Muscle of back (tissue), 3 donors: ENCODE measurements at regions not wholly inside any gene's neighbourhood (a gene's known extent, or its start where the extent isn't known, plus 50 kb on each side); places are given as distances from the start of the nearest gene placed in this dataset.
A peak's percentile ranks its signal among the peaks of the same experiment; 100 is the strongest.
"Not testable (repeated sequence)": the region's sequence is repeated elsewhere in the genome, so short reads cannot be mapped to it uniquely, and the experiment has no call there.

Experiments
- DNase-seq, 3 donors: peaks; one replicate each; pipeline versions ENCODE4 v3.0.0 to v3.0.0-alpha.2; 2013

- no peak for DNase-seq
Measured at GRCh38 chr4:31741326-31741725, 1021.2 kb downstream of the PCDH7 start.

GRCh38 chr4:31748382-31748781, 1028.2 kb downstream of the PCDH7 start:
- DNase-seq: no peak

GRCh38 chr4:31750581-31750980, 1030.4 kb downstream of the PCDH7 start:
- DNase-seq: not testable (repeated sequence)

- no peak for DNase-seq
Measured at GRCh38 chr4:31755751-31756150, 1035.6 kb downstream of the PCDH7 start.

- no peak for DNase-seq
Measured at GRCh38 chr4:31768756-31769155, 1048.6 kb downstream of the PCDH7 start.

GRCh38 chr4:31783311-31783710, 1063.1 kb downstream of the PCDH7 start:
- DNase-seq: no peak

- no peak for DNase-seq
Measured at GRCh38 chr4:31784558-31784957, 1064.4 kb downstream of the PCDH7 start.

- DNase-seq: peak; percentile 10 to 57 (median 17)
Measured at GRCh38 chr4:31787701-31788100, 1067.5 kb downstream of the PCDH7 start.

- DNase-seq: no peak
Measured at GRCh38 chr4:31788676-31789075, 1068.5 kb downstream of the PCDH7 start.

- DNase-seq: peak in 2 of 3 donors; percentile 1 to 11
Measured at GRCh38 chr4:31791666-31792065, 1071.5 kb downstream of the PCDH7 start.

- DNase-seq: no peak
Measured at GRCh38 chr4:31793907-31794306, 1073.7 kb downstream of the PCDH7 start.

- DNase-seq: not testable (repeated sequence)
Measured at GRCh38 chr4:31797052-31797451, 1076.9 kb downstream of the PCDH7 start.

GRCh38 chr4:31803526-31804195, 1083.5 kb downstream of the PCDH7 start:
- no peak for DNase-seq

GRCh38 chr4:31807036-31807435, 1086.9 kb downstream of the PCDH7 start:
- no peak for DNase-seq

- no peak for DNase-seq
Measured at GRCh38 chr4:31844350-31844749, 1124.2 kb downstream of the PCDH7 start.

GRCh38 chr4:31851946-31852345, 1131.8 kb downstream of the PCDH7 start:
- no peak for DNase-seq

- DNase-seq: no peak
Measured at GRCh38 chr4:31877429-31877828, 1157.3 kb downstream of the PCDH7 start.

GRCh38 chr4:31880837-31881236, 1160.7 kb downstream of the PCDH7 start:
- not testable (repeated sequence) for DNase-seq

GRCh38 chr4:31896349-31896748, 1176.2 kb downstream of the PCDH7 start:
- DNase-seq: no peak

- no peak for DNase-seq
Measured at GRCh38 chr4:31905363-31905762, 1185.2 kb downstream of the PCDH7 start.

- no peak for DNase-seq
Measured at GRCh38 chr4:31908261-31908660, 1188.1 kb downstream of the PCDH7 start.

GRCh38 chr4:31917334-31917733, 1197.2 kb downstream of the PCDH7 start:
- DNase-seq: no peak

- peak in 1 of 3 donors; percentile 14 for DNase-seq
Measured at GRCh38 chr4:31918891-31919290, 1198.7 kb downstream of the PCDH7 start.

GRCh38 chr4:31923634-31924033, 1203.5 kb downstream of the PCDH7 start:
- DNase-seq: no peak
